HL-60 (cell line): ENCODE measurements at regions not wholly inside any gene's neighbourhood (a gene's known extent, or its start where the extent isn't known, plus 50 kb on each side); places are given as distances from the start of the nearest gene placed in this dataset.

ENCODE experiments used
- DNase-seq, 2 experiments: peaks; one replicate each; pipeline ENCODE4 v3.0.0-alpha.2; 2010 to 2020; ENCODE audit warnings: low read depth in 1 of 2, low spot score in 1 of 2
- H3K27ac ChIP-seq: fragments of 250-450 bp; sonication (Bioruptor Pico); replicated peaks from 2 replicates; pipeline ENCODE4 v1.5.1; 2020; ENCODE audit warnings: mild to moderate bottlenecking, moderate library complexity
- H3K27me3 ChIP-seq: fragments of 250-450 bp; sonication (Bioruptor Pico); 2 replicates; pipeline ENCODE4 v1.5.1; 2021; ENCODE audit warnings: mild to moderate bottlenecking, moderate library complexity; ENCODE audit not compliant: insufficient read depth, poor library complexity, severe bottlenecking
- H3K4me3 ChIP-seq: replicated peaks from 2 replicates; pipeline ENCODE4 v1.5.1; 2011; ENCODE audit warnings: mild to moderate bottlenecking, control low read depth, low read length; ENCODE audit not compliant: insufficient read depth
- GABPA ChIP-seq: IDR thresholded peaks from 2 replicates; pipeline ENCODE4 v1.6.1; 2012; ENCODE audit warnings: low read depth
- POLR2AphosphoS5 ChIP-seq: IDR thresholded peaks from 2 replicates; pipeline ENCODE4 v1.6.1; 2012; ENCODE audit warnings: low read depth
- SPI1 ChIP-seq: IDR thresholded peaks from 2 replicates; pipeline ENCODE4 v1.6.1; 2012; ENCODE audit warnings: low read depth, mild to moderate bottlenecking, borderline replicate concordance
- TF ChIP-seq, protein P1 (sequence below): IDR thresholded peaks from 2 replicates; pipeline ENCODE4 v1.6.1; 2012; ENCODE audit warnings: low read depth; ENCODE audit not compliant: insufficient replicate concordance
- TF ChIP-seq, protein P2 (sequence below): IDR thresholded peaks from one replicate; pipeline ENCODE4 v1.5.1; 2011; ENCODE audit warnings: low read length, control low read depth, inconsistent platforms; ENCODE audit not compliant: insufficient read depth

DNA sequence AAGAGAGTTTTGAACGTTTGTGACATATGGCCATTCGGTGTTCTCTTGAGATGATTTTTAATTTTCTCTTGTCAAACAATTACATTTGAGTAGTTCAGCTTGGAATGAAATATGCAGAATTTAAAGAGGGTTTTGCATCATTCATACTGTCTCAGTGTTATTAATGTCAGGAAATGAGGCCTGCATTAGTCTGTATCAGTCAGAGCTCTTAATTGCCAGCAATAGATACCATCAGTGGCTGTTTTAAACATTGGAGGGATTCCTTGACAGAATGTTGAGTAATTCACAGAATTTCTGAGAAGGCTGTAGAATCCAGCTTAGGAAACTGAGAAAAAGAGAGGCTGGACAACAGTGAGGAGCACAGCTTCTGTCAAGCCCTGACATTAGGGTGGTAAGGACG is 722.0 kb downstream of the NR2F2 start:
- Histone ChIP-seq H3K4me3 (no peak overlapping the region), H3K27me3 (no peaks in the 10 kb centered on the region), H3K27ac (no peak overlapping the region)
- TF ChIP-seq SPI1, result no peak
- TF ChIP-seq, protein P1, sequence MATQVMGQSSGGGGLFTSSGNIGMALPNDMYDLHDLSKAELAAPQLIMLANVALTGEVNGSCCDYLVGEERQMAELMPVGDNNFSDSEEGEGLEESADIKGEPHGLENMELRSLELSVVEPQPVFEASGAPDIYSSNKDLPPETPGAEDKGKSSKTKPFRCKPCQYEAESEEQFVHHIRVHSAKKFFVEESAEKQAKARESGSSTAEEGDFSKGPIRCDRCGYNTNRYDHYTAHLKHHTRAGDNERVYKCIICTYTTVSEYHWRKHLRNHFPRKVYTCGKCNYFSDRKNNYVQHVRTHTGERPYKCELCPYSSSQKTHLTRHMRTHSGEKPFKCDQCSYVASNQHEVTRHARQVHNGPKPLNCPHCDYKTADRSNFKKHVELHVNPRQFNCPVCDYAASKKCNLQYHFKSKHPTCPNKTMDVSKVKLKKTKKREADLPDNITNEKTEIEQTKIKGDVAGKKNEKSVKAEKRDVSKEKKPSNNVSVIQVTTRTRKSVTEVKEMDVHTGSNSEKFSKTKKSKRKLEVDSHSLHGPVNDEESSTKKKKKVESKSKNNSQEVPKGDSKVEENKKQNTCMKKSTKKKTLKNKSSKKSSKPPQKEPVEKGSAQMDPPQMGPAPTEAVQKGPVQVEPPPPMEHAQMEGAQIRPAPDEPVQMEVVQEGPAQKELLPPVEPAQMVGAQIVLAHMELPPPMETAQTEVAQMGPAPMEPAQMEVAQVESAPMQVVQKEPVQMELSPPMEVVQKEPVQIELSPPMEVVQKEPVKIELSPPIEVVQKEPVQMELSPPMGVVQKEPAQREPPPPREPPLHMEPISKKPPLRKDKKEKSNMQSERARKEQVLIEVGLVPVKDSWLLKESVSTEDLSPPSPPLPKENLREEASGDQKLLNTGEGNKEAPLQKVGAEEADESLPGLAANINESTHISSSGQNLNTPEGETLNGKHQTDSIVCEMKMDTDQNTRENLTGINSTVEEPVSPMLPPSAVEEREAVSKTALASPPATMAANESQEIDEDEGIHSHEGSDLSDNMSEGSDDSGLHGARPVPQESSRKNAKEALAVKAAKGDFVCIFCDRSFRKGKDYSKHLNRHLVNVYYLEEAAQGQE, result no peak
- no peak for TF ChIP-seq POLR2AphosphoS5
- TF ChIP-seq, protein P2, sequence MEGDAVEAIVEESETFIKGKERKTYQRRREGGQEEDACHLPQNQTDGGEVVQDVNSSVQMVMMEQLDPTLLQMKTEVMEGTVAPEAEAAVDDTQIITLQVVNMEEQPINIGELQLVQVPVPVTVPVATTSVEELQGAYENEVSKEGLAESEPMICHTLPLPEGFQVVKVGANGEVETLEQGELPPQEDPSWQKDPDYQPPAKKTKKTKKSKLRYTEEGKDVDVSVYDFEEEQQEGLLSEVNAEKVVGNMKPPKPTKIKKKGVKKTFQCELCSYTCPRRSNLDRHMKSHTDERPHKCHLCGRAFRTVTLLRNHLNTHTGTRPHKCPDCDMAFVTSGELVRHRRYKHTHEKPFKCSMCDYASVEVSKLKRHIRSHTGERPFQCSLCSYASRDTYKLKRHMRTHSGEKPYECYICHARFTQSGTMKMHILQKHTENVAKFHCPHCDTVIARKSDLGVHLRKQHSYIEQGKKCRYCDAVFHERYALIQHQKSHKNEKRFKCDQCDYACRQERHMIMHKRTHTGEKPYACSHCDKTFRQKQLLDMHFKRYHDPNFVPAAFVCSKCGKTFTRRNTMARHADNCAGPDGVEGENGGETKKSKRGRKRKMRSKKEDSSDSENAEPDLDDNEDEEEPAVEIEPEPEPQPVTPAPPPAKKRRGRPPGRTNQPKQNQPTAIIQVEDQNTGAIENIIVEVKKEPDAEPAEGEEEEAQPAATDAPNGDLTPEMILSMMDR, result no peak
- no peak for TF ChIP-seq GABPA
- no peak for DNase-seq

DNA sequence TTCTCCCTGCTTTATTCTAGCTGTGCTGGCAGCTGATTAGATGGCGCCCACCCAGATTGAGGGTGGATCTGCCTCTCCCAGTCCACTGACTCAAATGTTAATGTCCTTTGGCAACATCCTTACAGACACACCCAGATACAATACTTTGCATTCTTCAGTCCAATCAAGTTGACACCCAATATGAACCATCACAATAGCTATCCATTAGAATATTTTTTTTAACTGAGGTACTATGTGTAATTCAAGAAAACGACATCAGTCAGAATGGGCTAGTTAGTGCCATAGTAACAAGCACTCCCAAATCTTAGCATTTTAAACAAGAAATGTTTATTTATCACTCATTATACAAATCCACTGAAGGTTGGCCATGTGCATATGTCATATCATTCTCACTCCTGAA is 723.1 kb downstream of the NR2F2 start:
- TF ChIP-seq GABPA (no peak), POLR2AphosphoS5 (no peak), SPI1 (no peak)
- TF ChIP-seq, protein P2, result no peak
- TF ChIP-seq, protein P1, result no peak
- no peak for DNase-seq
- H3K4me3 ChIP-seq, result no peak overlapping the region
- H3K27ac ChIP-seq, result no peak overlapping the region
- no peaks in the 10 kb centered on the region for H3K27me3 ChIP-seq

DNA sequence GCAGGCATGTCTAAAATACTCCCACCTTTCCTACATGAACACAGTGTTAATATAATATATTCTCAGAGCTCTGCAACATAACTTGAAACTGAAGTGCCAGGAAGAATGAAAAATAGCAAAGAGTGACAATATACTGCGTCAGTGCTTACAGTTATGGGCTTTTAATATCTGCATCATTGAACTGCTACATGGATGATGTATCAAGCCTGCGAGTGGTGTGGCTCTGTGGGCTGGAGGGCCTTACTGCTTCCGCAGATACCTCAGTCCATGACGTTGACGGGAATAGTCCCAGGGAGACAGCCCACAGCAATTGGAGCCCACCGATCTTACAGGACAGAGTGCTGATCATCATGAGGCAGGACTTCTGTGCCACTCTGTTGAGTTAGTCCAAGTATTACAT is 727.0 kb downstream of the NR2F2 start:
- Histone ChIP-seq H3K27me3 (no peaks in the 10 kb centered on the region), H3K4me3 (no peak overlapping the region), H3K27ac (no peak overlapping the region)
- TF ChIP-seq, protein P1, result no peak
- TF ChIP-seq, protein P2, result no peak
- TF ChIP-seq POLR2AphosphoS5 (no peak), GABPA (no peak), SPI1 (no peak)
- no peak for DNase-seq
